Sigmoid colon (tissue), 4 donors: ENCODE measurements at regions not wholly inside any gene's neighbourhood (a gene's known extent, or its start where the extent isn't known, plus 50 kb on each side); places are given as distances from the start of the nearest gene placed in this dataset.

ENCODE experiments used
- CTCF ChIP-seq, 4 experiments: fragments of 450-650 bp in 3 of 4; fragments of 200-600 bp in 1 of 4; IDR thresholded peaks; one replicate each; pipeline ENCODE4 v1.5.1; 2016 to 2019; ENCODE audit warnings: antibody characterized with exemption in 4 of 4, mild to moderate bottlenecking in 3 of 4, moderate library complexity in 2 of 4
- EP300 ChIP-seq, 4 donors: sonication (generic); formaldehyde crosslinking; IDR thresholded peaks; one replicate each; pipeline ENCODE4 v1.6.1; 2017; ENCODE audit warnings: antibody characterized with exemption in 4 of 4
- POLR2A ChIP-seq, 2 donors: fragments of 450-650 bp; IDR thresholded peaks; one replicate each; pipeline ENCODE4 v1.6.1; 2016; ENCODE audit warnings: antibody characterized with exemption in 2 of 2, mild to moderate bottlenecking in 2 of 2, moderate library complexity in 2 of 2
- POLR2AphosphoS5 ChIP-seq, 4 donors: sonication (generic); formaldehyde crosslinking; IDR thresholded peaks; one replicate each; pipeline ENCODE4 v1.6.1; 2017; ENCODE audit warnings: antibody characterized with exemption in 4 of 4

- no peak for TF ChIP-seq POLR2AphosphoS5 (IDR thresholded peaks at IDR 0.05)
- TF ChIP-seq POLR2A (IDR thresholded peaks at IDR 0.05) = no peak
- no peak for TF ChIP-seq CTCF (IDR thresholded peaks at IDR 0.05)
- no peak for TF ChIP-seq EP300 (IDR thresholded peaks at IDR 0.05)
Measured at GRCh38 chr13:30026909-30027308, 176.5 kb upstream of the UBL3 start.
